GM19328 (cell line): ENCODE measurements at regions not wholly inside any gene's neighbourhood (a gene's known extent, or its start where the extent isn't known, plus 50 kb on each side); places are given as distances from the start of the nearest gene placed in this dataset.

Experiments used
- ATAC-seq: cut with Tn5 transposase; IDR thresholded peaks from one replicate; pipeline ENCODE4 v1.9.1; 2021; ENCODE audit warnings: mild to moderate bottlenecking, moderate library complexity; ENCODE audit not compliant: unreplicated experiment

DNA sequence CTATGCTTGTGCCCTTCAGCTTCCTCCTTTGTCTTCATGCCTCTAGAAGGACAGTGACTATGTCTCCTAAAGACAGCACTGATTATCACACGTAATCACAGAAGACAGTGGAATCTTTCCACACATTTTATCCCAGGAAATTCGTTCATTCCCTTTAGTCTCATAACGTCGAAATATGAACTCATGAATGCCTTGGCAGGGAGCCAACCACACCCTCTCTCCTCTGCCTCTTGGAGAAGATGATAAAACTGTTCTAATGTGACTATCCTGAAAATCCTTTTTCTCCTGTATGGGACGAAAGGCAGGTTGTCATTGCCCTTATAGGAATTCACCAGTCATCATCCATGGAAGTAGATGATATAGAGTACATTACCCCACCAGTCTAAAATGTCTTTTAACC is 726.6 kb upstream of the FANCL start:
- no peak for ATAC-seq

DNA sequence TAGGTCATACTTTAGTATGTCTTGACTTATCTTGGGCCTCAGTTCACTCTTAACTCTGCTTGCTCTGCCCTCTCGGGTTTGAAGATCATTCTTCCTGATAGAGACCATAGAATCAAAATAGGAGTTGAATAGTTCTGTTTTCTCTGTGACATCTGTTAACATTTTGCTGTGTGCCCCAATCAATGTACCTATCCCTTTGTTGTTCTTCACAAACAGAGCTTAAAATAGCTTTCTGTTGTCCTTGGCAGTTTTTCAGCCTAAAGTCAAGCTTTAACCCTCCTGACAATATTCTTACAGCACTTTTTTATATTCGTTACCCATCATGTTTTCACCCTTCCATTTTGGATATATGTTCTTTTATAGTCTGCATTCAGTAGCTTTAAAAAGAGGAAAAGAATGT is 724.5 kb upstream of the FANCL start:
- ATAC-seq: no peak

DNA sequence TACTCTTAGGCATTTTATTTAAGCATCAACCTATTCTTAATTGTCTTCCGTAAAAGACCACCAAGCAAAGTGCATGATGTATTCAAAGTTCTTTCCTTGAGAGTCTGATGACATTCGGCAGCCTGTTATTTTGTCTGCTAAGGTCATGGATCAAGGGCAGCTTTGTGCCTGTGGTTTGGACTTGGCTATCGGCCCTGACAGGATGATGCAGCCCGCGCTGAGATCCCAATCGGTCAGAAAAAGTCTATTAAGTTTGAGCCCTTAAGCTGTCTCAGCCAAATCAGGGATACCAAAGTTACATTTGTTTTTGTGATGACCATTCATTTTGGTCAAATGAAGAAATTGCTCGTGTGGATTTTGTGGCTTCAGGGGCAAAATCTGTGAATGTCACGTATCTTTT is 718.9 kb upstream of the FANCL start:
- no peak for ATAC-seq

DNA sequence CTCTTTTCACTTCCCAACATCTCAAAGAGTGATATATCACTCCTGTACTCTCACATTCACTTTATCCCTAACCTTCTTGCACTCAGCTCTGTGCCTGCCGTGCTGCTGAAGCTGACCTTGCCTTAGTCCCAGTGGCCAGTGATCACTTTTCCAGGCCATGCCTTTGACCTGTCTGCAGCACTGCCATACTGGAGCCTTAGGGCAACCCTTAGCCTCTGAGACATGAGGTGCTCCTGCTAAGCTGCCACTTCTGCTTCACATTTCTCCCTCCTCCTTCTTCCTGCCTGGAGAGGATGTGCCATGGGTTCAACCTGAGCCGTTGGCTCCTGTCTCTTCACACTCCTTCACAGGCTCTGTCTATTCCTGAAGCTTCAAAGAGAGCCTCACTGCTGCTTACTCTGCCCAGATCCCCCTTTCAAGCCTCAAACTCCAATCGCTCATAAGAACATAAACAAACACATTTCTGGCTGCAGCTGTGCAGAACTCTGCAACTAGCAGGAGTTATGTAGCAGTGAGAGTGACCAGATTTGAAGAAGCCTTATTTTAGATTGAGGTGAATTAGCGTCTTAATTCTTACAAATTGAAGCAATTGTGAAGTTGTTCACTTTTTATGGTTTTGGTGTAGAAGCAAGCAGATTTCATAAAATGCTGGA is 716.2 kb upstream of the FANCL start:
- ATAC-seq: no peak

DNA sequence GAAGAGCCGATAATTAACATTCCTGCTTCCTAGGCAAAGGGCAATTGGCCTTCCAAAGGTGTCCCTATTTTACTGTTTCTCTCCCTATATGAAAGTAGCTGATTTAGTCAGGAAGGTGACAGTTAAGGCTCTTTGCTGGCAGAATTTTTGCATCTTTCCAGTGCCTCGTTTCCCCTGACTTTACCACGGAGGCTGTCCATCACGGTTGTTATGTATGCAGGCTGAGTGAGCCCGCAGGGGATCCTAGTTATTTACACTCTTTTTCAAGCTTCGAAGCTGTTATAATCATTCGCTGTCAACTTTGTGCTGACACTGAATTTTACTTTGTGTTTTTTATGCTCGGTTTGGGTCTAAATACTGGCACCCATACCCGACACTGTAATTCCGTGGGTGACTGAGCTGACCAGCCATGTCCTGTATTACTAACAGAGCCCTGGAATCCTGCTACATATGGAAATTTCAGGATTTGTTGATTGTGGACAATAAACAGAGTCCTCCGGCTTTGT is 713.8 kb upstream of the FANCL start:
- no peak for ATAC-seq

DNA sequence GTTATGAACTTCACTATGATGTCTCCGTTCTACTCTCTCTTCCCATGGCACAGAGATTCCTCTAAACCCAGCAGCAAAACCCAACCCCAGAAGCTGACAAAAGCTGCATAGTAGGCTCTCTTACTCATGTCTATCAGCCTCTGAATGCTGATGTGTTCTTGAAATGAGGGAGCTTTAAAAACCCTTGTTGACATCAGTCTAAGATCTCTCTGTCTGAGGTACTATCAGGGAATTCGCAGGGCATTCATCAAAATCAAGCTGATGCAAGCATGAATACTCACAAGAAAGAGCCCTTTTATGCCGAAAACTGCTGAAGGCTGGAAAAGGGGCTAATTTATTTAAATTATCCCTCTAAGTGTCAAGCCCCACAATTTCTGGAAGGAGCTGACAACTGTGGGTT is 710.6 kb upstream of the FANCL start:
- ATAC-seq: no peak

DNA sequence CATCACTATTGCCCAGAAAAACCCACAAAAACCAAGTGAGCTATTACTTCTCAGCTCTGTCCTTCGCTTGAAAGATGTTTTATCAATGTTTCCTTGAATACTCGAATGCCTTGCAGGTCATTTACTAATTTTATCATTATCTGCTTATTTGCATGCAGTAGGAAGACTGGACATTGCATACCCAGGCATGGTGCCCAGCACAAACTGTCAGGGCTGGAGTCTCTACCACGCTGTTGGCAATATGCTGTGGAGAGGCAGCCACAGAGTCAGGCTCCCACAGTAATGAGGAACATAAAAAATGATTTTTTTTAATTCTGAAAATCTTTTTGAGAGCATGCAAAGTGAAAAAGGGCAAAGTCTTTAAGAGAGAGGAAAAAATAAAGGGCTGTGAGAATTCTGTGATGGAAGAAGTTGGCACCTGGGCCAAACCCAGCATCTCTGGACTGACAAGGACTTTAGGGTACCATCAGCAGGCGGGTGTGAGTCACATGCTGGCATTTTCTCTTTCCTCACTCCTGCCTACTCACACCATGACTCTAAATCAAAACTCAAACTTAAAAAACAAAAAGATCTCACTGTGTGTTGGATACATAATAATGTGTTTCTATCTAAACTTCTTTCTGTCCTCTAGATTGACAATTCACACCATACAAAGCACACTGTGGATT is 709.8 kb upstream of the FANCL start:
- ATAC-seq: no peak

DNA sequence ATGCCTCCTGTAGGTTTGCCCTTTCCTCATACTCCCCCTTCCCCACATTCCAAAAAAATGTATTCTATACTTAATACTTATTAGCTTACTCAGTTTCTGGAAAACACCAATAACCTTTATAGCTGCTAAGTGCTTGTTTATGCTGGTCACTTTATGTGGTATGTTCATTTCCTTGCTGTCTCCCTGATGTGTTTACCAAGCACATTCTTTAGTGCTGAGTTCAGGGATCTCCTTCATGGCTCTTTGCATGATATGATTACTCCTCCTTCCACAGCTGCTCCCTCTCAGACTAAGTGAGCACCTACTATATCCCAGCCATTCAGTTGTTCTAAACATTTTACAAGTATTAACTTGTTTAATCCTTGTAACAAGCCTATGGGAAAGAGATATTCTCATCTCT is 698.3 kb upstream of the FANCL start:
- ATAC-seq: no peak

DNA sequence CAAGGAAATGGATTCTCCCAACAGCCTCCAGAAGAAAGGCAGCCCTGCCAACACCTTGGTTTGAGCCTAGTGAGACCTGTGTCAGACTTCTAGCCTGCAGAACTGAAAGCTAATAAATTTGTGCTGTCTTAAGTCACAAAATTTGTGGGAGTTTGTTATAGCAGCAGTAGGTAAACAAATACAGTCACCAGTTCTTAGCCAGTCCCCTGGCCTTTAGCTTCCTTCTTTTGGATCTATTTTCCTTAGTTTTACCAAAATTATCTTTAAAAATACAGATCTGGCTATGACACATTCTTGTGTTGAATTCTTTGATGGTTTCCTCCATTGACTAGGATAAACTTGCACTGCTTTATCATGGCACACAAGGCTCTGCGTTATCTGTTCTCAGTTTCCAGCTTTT is 697.9 kb upstream of the FANCL start:
- ATAC-seq: no peak

DNA sequence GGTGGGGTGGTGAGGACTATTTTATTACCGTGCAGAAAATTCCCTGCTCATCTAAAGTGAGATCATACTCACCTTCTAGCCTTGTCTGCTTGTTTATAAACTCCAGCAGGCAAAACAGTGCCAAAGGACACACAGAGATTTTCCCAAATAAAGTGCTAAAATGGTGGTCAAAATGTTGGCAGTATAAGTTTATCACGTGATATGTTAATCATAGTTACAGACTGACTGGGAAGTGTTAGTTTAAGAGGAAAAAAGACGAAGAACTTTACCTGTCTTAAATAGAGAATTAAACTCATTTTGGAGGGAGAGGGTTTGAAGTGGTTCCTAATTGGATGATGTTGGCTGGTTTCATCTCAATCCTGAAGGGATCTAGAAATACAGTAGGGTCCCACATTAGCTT is 691.7 kb upstream of the FANCL start:
- ATAC-seq: no peak

DNA sequence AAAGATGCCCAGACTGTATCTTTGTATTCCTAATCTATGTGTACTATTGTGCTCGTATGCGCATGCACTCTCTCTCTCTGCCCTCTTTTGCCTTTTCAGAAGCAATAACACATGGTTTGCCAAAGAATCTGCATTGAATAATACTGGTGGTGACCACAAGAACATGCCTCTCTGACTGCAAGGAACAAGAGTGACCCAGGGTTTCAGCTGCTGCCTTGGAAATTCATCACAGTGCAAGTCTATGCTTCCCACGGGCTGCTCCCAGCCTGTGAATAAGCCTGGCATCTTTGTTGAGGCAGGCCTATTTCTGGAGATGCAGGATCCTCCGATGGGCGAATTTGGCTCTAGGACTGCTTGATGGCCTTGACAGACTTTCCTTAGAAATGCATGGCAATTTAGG is 689.4 kb upstream of the FANCL start:
- ATAC-seq: no peak

DNA sequence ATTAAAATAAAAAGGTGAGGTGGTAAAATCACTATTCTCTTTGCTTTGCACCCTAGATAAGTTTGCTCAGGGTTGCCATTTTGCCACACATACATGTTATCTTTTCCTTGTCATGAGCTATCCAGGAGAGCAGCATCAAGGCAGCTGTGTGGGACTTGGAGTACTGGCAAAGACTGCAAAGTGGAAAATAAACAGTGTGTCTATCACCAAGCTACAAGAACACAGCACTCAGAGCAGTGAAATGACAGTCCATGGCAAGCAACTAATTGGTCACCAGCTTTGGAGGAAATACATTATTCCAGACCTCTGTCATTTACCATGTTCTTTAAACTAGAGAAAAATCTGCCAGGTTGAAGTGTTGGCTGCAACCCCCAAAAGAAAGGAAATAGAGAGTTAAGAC is 687.8 kb upstream of the FANCL start:
- ATAC-seq: no peak

DNA sequence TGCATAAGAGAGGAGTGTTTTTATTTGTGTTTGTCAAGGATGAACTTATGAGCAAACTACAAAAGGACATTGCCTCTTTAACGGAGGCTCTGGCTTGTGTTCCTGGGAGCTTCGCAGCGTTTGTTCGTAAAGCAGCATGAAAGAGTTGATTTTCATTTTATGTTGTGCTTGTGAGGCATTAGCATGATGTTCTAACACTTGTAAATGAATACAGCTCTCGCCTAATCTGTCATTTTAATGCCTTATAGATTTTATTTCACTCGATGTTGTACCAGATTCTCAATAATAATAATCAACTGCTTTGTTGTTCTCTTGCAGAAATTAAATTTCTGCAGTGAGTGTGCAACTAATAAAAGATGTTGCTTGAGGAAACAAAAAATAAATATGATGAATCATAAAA is 687.3 kb upstream of the FANCL start:
- ATAC-seq: no peak

DNA sequence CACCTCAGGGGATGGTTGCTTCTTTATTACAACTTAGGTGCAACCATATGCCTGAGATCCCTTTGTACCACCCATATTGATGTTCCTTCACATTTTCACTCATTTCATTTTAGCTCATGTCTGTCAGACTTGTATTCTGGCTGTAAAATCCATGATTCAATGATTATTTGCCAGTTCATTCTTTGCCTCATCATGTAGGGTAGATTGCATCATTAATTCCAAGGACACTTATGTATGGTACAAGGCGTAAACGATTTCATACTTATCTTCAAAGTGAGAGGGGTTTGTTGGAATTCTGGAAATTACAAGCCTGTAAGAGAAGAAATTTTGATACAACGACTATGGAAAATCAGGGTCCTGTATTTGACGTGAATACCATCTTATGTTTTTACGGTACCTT is 685.0 kb upstream of the FANCL start:
- no peak for ATAC-seq

DNA sequence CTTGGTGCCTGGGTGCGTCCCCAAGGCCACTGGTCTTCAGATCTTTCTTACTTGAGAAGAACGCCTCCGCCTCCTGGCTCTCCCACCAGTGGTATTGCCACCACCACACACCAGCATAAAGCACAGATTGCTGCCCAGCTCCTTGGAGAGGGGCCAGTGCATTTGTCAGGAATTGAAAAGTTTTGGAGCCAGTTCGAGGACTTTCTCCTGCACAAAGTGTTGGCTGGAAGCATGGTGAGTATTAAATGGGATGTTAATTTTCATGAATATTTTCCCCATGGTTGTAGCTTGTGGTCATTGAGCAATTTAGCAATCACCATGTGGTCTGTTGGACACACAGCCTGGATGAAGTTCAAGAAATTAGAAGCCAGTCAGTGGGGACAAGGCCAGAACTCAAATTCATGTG is 684.6 kb upstream of the FANCL start:
- no peak for ATAC-seq

DNA sequence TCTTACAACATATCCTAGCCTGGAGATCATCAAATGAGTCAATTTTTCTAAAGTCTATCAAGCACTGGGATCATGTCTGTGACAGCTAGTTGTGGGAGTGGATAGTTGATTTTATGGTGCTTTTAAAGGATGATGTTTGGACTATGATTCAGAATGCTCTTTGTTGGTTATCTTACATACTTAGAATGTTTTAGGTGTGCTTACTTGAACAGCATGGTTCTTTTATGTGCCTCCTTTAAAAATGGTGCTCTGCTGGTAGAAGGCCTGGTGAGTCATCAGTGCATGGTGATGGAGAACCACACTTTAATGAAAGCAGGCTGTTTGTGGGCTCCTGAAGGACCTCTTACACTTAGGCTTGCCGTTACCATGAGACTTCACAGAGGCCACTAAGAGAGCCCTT is 682.7 kb upstream of the FANCL start:
- ATAC-seq: no peak

DNA sequence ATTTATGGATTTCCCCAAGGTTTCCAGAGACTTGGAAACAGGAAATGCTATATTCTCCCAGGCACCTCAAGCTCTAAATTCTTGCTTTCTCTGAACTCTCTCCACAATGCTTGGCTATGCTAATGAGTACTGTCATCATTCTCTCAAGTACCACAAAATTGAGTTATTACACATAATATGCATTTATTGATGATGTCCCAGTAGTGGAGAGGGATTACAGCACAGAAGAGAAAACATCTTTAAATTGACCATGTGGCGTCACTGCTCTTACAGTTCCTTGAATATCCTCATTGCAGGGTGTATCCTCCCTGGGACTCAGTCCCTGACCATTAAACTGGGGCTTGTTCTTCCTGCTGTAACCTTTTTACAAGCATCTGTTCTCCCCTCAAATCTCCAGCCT is 681.1 kb upstream of the FANCL start:
- ATAC-seq: no peak

DNA sequence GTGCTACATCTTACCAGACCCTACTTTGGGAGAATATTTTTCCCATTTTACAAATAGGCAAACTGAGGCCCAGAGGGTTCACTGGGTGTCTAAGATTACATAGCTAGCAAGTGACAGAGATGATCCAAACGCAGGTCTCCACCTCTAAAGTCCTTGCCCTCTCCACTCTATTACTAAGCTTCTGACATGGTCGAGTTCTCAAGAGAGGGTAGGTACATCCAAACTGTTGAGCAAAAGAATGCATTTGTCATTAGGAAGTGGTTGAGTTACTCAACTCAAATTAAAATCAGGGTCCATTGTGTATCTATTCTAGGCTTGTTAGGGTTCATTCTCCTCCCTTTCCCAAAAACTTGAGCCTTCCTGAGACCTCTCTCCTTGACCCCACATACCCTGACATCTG is 680.6 kb upstream of the FANCL start:
- ATAC-seq: no peak

DNA sequence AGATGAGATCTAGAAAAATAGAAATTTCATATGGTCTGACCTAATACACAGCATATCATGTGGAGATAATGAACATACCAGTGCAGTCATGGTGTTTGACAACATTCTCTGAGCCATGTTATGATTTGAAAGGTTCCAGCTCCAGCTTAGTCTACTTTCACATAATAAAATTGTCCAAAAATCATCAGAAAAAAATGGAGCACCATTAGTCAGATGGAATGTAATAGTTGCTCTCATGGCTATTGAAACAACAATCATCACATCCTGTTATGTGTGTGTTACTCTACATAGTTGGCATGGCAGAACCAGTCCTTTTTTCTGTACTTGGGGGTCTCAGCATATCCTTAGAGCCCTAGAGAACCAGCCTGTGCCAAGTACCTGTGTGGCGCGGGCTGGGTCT is 678.9 kb upstream of the FANCL start:
- no peak for ATAC-seq

DNA sequence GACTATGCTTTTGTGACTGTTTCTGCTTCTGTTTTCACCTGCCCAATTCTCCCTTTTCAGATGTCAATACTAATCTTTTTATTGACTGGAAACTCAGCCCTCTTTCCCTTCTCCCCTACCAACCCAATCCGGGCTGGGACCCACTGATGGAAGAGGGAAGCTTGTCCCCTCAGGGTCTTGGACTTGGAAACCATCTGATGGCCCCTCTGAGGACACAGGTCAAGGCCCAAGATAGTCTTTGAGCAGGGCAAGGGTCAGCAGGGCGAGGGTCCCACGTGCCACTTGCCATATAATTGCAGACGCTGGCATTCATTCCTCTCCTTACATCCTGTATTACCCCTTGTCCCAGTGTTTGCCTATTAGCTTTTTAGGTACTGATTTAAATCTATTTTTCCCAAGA is 678.2 kb upstream of the FANCL start:
- no peak for ATAC-seq

DNA sequence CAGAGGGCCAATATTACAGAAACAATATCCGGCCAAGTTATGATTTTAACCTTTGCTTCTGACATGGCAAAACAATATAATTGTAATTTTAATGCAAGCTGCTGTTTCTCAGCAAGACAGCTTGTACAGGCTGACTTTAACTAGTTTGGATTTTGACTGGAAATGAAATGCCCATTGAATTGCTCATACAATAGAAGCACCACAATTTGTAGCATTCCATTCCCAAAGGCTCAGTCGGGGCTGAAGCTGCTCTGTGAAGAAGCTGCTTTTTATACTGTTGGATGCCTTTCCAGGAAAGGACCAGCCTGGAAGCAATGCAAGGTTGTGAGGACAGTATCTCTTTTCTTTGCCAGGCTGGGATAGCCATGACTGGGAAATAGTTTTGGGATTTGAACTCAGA is 677.0 kb upstream of the FANCL start:
- no peak for ATAC-seq

DNA sequence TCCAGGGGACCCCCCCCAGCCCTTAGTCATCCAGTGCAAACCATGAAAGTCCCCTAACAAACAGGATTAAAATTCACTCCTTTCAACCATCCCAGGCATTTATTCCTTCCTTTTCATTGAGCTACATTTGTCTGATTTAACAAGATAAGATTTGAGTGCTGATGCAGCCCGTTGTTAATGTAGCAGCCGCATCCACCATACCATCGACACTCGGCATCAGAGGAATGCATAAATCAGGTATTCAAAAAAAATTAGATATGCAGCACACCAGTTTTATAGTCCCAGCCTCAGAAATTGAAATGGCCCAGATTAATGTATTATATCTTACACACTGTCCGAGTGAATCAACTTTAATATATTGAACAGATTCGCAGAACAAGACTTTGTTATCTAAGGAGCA is 676.5 kb upstream of the FANCL start:
- ATAC-seq: no peak

DNA sequence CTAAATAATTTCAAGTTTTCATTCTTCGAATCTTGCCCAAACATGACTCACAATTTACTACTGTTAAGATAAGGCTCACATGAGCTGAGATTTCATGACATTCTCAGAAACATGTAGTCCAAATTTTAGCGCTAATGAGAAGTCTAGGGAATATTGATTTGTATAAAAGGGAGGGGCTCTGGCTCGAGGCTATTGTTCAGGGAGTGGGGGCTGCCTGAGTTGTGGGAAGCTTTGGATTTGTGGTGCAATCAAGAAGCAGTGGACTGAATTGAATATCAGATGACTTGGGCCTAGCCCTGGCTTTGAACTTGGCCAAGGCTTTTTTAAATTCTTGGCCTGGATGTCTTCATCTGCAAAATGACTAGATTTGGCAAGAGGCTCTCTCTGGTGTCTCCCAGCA is 674.9 kb upstream of the FANCL start:
- no peak for ATAC-seq
